Stimulated activated CD4-positive, alpha-beta T cell treated with anti-CD3 and anti-CD28 coated beads, TNF-alpha, amount 100 ng/mL, for 1 hour (primary cell): ENCODE measurements at regions not wholly inside any gene's neighbourhood (a gene's known extent, or its start where the extent isn't known, plus 50 kb on each side); places are given as distances from the start of the nearest gene placed in this dataset.

ENCODE experiments used
- DNase-seq, 3 donors: peaks; one replicate each; pipeline ENCODE4 v3.0.0-alpha.2; 2020; ENCODE audit warnings: low read depth in 3 of 3, low spot score in 1 of 3

DNA sequence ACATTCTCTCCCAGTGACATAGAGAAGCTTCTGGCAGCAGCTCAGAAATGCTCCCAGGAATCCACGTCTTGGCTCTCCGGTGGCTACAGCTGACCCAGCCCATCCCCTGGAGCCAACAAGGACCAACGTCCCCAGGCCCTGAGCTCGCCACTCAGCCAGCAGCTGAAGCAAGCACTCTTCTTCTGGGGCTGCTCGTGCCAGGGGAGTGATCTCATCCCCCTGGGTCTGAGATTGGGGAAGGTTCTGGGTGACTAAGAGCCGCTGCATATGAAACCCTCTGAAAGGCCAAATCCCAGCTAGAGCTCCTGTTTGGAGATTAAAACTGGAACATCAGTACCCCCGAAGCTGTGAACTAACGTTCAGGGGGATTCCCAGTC is 487.9 kb downstream of the NPHP4 start:
- no peak for DNase-seq

DNA sequence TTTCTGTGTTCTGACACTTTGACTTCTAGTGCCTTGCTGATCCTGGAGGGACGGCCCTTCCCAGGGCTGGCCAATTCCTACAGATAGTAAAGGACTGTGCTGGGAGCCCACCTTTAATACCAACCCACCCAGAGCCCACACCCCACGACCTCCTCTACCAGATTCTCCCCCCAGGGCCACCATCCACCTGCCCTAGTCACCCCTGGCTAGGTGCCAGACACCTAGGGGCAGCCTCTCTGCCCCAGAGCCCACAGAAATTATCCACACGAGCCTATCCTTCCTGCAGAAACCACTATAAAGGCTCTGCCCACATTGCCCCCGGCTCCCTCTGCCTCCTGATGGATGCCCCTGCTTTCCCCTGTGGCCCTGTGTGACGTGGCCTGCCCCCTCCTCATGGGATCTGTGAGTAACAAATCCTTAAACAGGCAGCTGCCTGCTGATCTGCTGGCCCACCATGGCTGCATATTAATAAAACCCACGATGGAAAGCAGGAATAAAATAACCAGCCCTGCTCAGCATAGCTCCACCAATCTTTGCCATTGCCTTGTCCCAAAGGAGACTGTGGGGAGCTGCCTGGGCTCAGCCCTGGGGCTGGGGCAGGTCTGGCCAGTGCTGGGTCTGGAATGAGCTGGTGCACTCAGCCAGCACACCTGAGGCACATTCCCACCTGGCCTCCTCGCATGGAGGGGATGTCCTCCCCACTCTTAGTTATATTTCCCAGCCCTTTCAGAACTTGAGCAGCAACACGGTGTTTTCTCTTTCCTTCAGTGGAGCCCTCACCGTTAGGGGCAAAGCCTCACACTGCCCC is 488.5 kb downstream of the NPHP4 start:
- no peak for DNase-seq

DNA sequence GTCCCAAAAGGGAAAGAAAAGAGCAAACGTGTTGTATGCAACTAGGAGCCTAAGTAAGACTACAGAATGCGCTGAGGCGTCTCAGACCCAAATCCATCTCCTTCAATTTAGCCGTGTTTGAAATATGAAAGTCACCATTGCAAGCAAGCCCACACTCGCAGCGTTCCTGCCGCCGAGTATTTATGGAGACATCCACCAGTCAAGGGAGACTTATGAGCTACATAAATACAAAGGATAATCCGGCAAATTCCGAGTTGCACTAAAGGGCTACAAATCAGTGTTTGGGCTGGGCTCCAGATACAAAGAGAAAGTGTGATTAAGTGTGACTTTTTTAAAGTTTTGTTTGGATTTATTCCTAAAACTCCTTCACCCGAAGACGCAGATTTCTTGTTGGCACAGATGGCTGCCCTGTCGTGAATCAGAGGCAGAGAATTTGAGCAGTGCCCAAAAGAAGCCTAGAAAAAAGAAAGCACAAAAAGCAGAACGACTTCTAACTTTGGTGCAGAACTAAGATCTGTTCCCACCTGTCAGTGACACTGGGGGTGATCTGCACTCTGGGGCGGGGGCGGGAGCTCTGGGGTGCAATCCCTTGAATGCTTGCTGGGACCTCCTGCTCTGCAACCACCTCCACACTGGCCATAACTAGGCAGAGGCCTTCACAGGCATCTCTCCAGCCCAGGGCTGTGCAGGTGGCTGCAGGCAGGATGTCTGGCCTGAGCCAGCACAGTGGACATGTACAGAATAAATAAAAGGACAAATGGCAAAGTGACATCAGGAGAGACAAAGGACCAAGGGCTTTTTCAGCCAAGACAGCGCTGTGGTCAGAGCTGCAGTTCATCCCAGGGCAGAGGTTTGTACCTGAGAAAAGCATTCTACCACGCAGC is 489.7 kb downstream of the NPHP4 start:
- DNase-seq: no peak

DNA sequence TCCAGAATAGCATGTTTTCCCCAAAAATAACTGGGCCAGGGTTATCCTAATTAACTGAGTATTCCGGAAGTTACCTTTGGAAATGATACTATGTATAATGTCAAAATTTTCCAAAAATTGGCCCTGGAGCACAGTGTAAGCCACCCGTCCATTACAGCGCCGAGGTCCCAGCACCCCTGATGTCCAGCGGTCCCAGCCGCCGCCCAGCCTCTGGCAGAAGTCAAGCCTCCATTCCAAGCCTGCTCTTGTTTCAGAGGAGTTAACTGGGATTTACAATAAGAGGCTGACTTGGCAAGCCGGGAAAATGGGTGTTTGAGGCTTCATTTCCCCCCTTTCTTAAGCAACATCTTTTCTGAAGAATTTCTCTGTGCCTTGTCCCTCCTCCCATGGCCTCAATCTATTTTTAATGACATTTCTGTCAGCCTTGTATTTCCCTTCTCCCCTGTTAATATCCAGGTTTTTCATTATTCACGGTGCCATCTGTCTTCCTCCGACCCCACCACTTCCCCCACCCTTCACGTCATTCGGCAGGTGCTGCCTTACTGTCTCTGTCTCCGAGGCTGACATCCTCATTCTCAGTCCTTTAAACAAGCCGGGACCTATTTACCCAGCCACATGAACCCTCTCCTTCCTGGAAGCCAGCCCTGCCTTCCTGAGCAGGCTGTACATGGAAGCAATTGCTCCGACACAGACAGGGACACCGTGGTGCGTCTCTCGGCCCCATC is 490.9 kb downstream of the NPHP4 start:
- DNase-seq: no peak

- DNase-seq: no peak
These were observed 491.7 kb downstream of the NPHP4 start for GRCh38 chr1:5500541-5500940.

DNA sequence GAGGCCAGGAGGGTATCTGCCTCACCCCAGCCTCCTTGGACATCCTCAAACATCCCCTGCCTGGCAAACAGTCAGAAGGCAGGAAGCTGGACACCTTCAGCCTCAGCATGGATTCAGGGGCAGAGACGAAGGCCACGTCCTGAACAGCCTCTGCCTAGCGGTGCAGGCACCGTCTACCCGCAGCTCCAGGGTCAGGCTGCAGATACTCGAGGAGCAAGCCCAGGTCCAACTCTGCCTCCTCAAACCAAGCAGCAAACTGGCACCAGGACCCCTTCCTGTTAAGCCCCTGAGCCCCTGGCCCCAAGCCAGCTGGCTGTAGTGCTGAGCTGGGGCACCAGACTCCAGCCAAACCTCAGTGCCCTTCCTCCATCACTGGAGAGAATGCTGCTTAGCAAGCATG is 494.7 kb downstream of the NPHP4 start:
- DNase-seq: no peak

GRCh38 chr1:5495596-5496410 is 496.4 kb downstream of the NPHP4 start:
- no peak for DNase-seq

- DNase-seq: no peak
These were observed 497.7 kb downstream of the NPHP4 start for GRCh38 chr1:5494518-5494917.

DNA sequence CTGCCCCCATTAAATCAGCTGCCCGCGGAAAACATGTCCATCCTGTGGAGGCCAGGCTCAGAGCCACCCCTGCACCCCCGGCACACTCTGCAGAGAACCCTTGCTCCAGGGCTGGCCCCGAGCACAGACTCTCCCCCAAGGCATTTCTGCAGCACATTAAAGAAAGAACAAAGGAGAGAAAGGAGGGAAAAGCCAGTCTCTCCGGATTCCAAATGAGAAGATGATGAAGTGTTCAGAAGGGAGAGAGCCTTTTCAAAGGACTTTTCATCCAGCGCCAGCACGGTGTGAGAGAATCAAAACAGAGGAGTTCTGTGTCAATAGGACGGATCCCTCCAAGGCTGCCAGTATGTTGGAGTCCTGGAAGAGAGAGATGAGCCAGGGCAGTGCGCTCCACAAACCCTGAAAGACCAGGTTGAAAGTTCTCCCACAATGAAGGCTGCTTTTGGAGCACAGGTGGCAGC is 498.3 kb downstream of the NPHP4 start:
- DNase-seq: no peak

- DNase-seq: no peak
These were observed 498.9 kb downstream of the NPHP4 start for GRCh38 chr1:5493275-5493674.

DNA sequence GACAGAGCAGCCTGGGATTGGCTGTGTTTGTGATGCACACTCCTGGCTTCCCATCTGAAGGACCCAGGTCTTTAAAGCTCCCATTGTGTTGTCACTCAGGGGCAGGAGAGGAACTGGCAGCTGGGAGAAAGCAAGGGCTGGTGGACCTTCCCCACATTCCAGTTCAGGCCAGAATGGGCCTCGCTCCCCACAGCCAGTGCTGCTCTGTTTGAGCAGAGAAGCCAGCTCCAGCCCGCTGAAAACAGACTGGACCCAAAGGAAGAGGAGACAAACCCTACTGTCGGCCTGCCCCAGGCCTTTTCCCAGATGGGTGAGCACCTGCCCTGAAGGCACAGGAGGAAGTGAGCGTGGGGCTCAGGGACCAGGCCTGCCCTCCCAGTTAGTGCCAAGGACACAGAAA is 499.4 kb downstream of the NPHP4 start:
- no peak for DNase-seq

DNA sequence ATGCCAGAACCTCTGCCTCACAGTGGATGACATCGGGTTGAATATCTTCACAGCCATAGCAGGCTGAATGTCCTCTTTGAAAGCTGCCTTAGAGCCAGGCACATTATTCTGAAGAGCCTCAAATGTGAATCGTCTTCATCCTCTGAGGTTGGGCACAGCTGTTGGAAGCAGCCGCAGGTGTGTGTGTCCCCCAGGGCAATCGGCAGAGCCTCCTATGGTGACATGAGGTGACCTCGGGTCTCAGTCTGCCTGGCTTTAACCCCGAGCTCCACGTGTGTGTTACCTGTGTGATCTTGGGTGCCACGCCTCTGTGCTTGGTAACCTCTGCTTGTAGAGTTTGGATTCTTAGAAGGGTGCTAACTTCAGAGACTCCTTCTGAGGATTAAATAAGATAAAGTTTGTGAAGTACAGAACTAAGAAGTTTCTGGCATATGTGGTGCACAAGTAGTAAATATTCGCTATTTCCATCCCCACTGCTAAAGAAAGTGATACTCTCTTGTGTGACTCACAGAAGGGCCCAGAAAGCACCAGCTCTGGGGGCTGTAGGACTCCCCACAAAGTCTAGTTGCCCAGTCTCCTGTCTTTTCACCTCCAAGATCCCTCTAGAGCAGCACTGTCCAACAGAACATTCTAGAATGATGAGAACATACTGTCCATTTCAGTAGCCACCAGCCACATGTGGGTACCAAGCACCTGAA is 500.9 kb downstream of the NPHP4 start:
- DNase-seq: no peak

DNA sequence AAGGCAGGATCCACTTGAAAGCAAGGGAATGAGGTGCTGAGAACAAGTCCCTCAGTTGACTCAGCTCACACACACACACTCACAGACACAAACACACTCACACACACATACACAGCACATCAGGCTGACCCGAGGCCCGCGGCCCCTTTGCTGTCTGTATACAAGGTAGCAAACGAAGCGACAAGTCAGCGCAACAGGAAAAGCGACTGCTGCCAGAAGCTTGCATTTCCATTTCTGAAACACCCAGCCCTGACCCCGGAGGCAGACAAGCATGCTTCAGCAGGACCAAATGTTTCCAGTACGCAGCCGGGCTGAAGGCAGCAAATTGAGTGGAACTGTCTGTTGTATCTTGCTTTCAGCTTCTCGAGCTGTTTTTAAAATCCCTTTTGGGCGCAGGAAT is 501.6 kb downstream of the NPHP4 start:
- no peak for DNase-seq

GRCh38 chr1:5488448-5488847 is 503.8 kb downstream of the NPHP4 start:
- no peak for DNase-seq

DNA sequence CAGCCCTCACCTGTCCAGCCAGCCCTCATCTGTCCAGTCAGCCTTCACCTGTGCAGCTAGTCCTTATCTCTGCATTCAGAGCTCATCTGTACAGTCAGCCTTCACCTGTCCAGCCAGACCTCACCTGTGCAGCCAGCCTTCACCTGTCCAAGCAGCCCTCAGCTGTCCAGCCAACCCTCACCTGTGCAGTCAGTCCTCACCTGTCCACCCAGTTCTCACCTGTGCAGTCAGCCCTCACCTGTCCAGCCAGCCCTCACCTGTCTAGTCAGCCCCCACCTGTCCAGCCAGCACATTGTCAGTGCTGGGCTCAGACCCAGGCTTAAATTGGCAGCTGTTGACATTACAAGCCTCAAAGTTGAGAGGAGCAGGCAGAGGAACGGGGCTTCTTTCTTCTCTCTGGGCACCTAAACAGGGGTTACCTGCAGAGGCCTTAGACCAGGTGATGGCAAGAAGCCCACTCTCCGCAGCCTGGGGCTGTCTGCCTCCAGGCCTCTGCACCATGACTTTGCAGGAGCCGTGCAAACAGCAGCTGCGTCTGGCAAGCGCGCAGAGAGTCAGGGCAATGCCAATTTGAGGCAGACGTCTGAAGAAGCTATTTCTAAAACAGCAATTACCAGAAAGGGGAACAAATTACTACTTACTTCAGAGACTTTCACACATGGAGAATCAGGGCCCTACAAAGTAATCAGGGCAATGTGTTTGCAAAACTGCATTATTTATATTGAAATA is 506.1 kb downstream of the NPHP4 start:
- DNase-seq: no peak

DNA sequence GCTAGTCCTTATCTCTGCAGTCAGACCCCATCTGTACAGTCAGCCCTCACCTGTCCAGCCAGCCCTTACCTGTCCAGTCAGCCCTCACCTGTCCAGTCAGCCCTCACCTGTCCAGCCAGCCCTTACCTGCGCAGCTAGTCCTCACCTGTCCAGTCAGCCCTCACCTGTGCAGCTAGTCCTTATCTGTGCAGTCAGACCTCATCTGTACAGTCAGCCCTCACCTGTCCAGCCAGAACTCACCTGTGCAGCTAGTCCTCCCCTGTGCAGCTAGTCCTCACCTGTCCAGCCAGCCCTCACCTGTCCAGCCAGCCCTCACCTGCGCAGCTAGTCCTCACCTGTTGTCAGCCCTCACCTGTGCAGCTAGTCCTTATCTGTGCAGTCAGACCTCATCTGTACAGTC is 506.8 kb downstream of the NPHP4 start:
- DNase-seq: no peak

GRCh38 chr1:5484451-5485165 is 507.6 kb downstream of the NPHP4 start:
- DNase-seq: no peak

GRCh38 chr1:5481889-5482288 is 510.3 kb downstream of the NPHP4 start:
- DNase-seq: peak in 2 of 3 donors; percentile 6 to 9

GRCh38 chr1:5480906-5481305 is 511.3 kb downstream of the NPHP4 start:
- DNase-seq: no peak
